Hematopoietic multipotent progenitor cell treated with erythropoietin and hydrocortisone succinate and interleukin-3 and kit ligand, for 15 days (in vitro differentiated cells): ENCODE measurements at regions not wholly inside any gene's neighbourhood (a gene's known extent, or its start where the extent isn't known, plus 50 kb on each side); places are given as distances from the start of the nearest gene placed in this dataset.

ENCODE experiments used
- DNase-seq: peaks from one replicate; pipeline ENCODE4 v3.0.0-alpha.2; 2015; ENCODE audit warnings: low spot score

- DNase-seq: no peak
These were observed 81.3 kb upstream of the CCDC28A start for GRCh38 chr6:138692058-138692977.

GRCh38 chr6:138692978-138693909 lies 80.3 kb upstream of the CCDC28A start:
- no peak for DNase-seq

GRCh38 chr6:138695193-138695592 lies 78.4 kb upstream of the CCDC28A start:
- no peak for DNase-seq

GRCh38 chr6:138714493-138714892 lies 59.1 kb upstream of the CCDC28A start:
- no peak for DNase-seq

GRCh38 chr6:138716013-138716412 lies 57.6 kb upstream of the CCDC28A start:
- no peak for DNase-seq

GRCh38 chr6:138716971-138717665 lies 56.5 kb upstream of the CCDC28A start:
- no peak for DNase-seq

GRCh38 chr6:138719011-138719635 lies 54.4 kb upstream of the CCDC28A start:
- DNase-seq: no peak

- no peak for DNase-seq
These were observed 53.8 kb upstream of the CCDC28A start for GRCh38 chr6:138719744-138720143.

- DNase-seq: no peak
These were observed 50.9 kb upstream of the CCDC28A start for GRCh38 chr6:138722425-138723371.
